ENCODE measurements at regions not wholly inside any gene's neighbourhood (a gene's known extent, or its start where the extent isn't known, plus 50 kb on each side); places are given as distances from the start of the nearest gene placed in this dataset.

- DNase-seq (ENCODE audit: low read depth in 1 of 2, low spot score in 1 of 2): no peak
Measured at GRCh38 chr11:11177156-11177808, 175.8 kb downstream of the CSNK2A3 start.

- no peak for DNase-seq (ENCODE audit: low read depth in 1 of 2, low spot score in 1 of 2)
Measured at GRCh38 chr11:11173316-11174025, 179.6 kb downstream of the CSNK2A3 start.

DNA sequence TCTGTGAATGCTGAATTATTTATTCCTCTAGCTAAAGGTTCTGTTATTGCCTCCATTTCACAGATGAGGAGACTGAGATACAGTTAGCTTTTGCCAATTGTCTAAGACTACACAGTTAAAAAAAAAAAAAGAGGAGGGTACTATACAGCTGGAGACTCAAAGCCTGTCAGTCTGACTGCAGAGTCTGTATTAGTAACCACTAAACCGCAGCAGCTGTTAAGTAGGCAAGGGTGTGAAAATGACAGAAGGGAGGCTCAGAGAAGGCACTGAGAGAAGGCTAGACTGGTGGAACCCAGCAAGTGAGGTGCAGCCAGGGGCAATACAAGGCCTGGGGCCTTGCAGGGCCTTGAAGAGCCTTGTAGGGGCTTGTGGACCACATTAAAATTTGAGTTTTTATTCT lies 181.2 kb downstream of the CSNK2A3 start:
- peak in 1 of 2 donors; percentile 22 for DNase-seq (ENCODE audit: low read depth in 1 of 2, low spot score in 1 of 2)

- DNase-seq (ENCODE audit: low read depth in 1 of 2, low spot score in 1 of 2): no peak
Measured at GRCh38 chr11:11171285-11171684, 181.8 kb downstream of the CSNK2A3 start.

GRCh38 chr11:11170352-11171084 lies 182.5 kb downstream of the CSNK2A3 start:
- no peak for DNase-seq (ENCODE audit: low read depth in 1 of 2, low spot score in 1 of 2)

DNA sequence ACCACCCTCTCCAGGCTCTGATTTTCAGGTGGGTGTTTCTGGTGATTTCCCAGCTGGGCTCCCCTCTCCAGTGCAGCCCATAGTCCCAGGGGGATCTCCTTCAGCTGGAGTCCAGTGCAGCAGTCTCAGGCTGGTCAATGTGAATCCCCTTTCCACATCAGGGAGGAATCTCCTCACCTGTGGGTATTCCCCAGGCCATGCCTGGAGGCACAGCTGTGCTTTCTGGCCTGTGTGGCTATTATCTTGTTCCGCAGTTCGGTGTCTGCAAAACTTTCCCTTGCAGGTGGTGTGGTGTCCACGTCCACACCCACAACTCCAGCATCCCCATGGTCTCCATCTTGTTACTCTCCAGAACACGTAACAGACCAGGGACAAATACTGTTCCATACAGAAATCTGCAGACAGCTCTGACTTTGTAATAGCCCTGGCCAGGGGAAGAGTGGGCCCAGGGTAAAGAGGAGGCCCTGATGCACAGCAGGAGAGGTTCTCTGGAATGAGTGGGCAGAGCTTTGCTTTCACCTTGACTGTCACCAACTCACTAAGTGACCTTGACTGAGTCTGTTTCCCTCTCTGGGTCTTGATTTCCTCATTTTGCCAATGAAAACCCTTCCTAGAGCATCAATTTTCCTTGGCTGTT lies 183.2 kb downstream of the CSNK2A3 start:
- DNase-seq (ENCODE audit: low read depth in 1 of 2, low spot score in 1 of 2): no peak

DNA sequence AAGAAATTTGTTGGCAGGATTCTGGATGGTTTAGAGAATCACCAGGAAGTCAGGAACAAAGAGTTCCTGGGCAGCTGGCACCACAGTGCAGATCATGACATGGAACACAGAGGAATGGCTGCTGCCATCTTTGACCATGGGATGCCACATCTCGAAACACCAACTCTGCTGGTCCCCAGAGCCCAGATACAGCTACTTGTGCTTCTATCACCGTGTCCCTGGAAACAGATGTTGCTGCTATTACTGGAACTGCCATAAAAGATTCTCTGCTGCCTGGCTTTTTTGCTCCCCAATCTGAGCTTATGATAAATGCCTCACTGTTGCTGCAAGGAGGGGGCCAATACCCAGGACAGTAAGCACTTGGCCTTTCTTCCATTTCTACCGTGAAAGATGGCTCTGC lies 185.2 kb downstream of the CSNK2A3 start:
- DNase-seq (ENCODE audit: low read depth in 1 of 2, low spot score in 1 of 2): no peak

DNA sequence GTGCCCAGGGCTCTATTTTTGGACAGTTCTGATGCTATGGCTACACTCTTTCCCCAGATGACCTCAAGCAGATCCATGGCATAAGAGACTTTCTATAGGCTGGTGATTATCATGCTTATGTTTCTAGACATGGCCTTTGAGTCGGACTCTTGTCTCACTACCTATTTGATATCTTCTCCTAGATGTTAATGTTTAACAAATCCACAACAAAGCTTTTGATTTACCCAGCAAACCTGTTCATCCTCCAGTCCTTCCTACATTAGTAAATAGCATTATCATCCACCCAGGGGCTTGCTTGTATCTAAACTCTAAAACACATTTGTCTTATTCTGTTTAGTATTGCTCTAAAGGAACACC lies 188.7 kb downstream of the CSNK2A3 start:
- DNase-seq (ENCODE audit: low read depth in 1 of 2, low spot score in 1 of 2): no peak

- DNase-seq (ENCODE audit: low read depth in 1 of 2, low spot score in 1 of 2): no peak
Measured at GRCh38 chr11:11163669-11164333, 189.2 kb downstream of the CSNK2A3 start.

- no peak for DNase-seq (ENCODE audit: low read depth in 1 of 2, low spot score in 1 of 2)
Measured at GRCh38 chr11:11163236-11163635, 189.8 kb downstream of the CSNK2A3 start.

GRCh38 chr11:11157185-11157584 lies 195.9 kb downstream of the CSNK2A3 start:
- DNase-seq (ENCODE audit: low read depth in 1 of 2, low spot score in 1 of 2): peak in 1 of 2 donors; percentile 42

- peak in 1 of 2 donors; percentile 27 for DNase-seq (ENCODE audit: low read depth in 1 of 2, low spot score in 1 of 2)
Measured at GRCh38 chr11:11155962-11156815, 196.9 kb downstream of the CSNK2A3 start.

GRCh38 chr11:11152877-11153276 lies 200.2 kb downstream of the CSNK2A3 start:
- no peak for DNase-seq (ENCODE audit: low read depth in 1 of 2, low spot score in 1 of 2)

DNA sequence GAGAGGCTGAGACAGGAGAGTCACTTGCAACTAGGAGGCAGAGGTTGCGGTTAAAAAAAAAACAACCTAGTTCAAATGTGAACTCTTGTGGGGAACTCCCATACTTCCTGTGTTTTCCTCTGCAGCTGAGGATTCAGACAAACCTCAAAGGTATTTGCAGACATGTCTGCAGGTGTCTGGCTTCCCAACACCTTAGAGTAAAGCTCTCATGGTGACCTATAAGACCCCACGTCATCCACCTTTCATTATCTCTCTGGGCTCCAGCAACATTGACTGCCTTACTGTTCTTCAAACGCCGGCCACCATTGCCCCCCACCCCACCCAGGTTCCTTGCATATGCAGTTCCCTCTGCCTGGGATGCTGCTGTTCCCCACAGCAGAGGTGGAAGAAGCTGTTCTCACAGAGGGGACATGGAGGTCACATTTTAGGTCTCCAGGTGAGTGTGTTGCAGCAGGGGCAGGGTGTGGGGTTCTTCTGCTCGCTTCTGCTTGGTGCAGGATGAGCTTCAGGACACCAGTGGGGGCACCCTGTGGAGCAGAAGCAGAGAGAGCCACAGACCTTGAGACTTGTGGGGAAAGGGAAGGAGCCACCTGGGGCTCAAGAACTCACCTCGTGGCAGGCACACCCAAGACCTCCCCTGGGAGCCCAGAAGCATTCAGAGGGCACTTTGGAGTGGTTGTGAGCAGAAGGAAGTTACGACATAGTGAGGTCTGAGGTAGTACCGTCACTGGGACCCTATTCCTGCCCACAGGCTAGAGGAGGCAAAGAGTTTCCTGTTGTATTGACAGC lies 203.2 kb downstream of the CSNK2A3 start:
- DNase-seq (ENCODE audit: low read depth in 1 of 2, low spot score in 1 of 2): no peak

- DNase-seq (ENCODE audit: low read depth in 1 of 2, low spot score in 1 of 2): no peak
Measured at GRCh38 chr11:11148596-11148995, 204.5 kb downstream of the CSNK2A3 start.

GRCh38 chr11:11148104-11148509 lies 204.9 kb downstream of the CSNK2A3 start:
- DNase-seq (ENCODE audit: low read depth in 1 of 2, low spot score in 1 of 2): no peak

DNA sequence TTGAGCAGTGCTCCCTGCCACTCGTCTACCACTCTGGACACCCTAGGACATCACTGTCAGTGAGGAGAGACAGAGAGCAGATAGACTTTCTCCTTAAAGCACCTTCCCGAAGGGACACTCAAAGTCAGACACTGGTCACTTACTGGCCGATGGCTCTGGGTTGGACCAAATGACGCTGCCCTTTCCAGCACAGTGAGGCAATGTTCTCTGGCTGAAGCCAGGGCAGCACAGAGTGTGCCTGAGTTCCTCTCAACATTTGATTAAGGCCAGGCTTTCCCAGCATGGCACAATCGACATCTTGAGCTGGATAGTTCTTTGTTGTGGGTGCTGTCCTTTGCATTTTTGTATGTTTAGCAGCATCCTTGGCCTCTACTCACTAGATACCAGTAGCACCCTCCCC lies 206.2 kb downstream of the CSNK2A3 start:
- DNase-seq (ENCODE audit: low read depth in 1 of 2, low spot score in 1 of 2): no peak

DNA sequence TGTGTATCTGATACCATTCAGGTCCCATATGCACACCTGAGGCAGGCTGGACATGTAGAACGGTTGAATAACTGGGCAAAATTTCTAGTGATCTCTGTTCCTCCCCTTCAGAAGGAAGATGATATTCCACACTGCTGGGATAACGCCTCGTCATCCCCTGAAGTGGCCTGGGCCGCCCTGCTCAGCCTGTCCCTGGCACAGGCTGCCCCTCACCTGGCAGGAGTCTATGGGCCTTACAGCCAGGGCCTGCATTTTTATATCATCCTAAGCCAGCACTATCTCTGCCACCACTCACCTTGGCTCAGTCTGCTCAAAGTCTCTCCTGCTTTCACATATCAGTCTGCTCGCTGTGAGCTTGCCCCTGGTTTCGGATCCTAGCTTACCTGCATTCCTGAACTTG lies 209.2 kb downstream of the CSNK2A3 start:
- no peak for DNase-seq (ENCODE audit: low read depth in 1 of 2, low spot score in 1 of 2)

- DNase-seq (ENCODE audit: low read depth in 1 of 2, low spot score in 1 of 2): no peak
Measured at GRCh38 chr11:11142430-11142829, 210.6 kb downstream of the CSNK2A3 start.

- no peak for DNase-seq (ENCODE audit: low read depth in 1 of 2, low spot score in 1 of 2)
Measured at GRCh38 chr11:11141065-11141464, 212.0 kb downstream of the CSNK2A3 start.
